Middle frontal gyrus (tissue), 1 donor: ENCODE measurements at regions not wholly inside any gene's neighbourhood (a gene's known extent, or its start where the extent isn't known, plus 50 kb on each side); places are given as distances from the start of the nearest gene placed in this dataset.
"Not testable (repeated sequence)": the region's sequence is repeated elsewhere in the genome, so short reads cannot be mapped to it uniquely, and the experiment has no call there.

Source experiments
- DNase-seq: peaks from one replicate; pipeline ENCODE4 v3.0.0-alpha.2; 2015; ENCODE audit warnings: low spot score; ENCODE audit errors: extremely low spot score

DNA sequence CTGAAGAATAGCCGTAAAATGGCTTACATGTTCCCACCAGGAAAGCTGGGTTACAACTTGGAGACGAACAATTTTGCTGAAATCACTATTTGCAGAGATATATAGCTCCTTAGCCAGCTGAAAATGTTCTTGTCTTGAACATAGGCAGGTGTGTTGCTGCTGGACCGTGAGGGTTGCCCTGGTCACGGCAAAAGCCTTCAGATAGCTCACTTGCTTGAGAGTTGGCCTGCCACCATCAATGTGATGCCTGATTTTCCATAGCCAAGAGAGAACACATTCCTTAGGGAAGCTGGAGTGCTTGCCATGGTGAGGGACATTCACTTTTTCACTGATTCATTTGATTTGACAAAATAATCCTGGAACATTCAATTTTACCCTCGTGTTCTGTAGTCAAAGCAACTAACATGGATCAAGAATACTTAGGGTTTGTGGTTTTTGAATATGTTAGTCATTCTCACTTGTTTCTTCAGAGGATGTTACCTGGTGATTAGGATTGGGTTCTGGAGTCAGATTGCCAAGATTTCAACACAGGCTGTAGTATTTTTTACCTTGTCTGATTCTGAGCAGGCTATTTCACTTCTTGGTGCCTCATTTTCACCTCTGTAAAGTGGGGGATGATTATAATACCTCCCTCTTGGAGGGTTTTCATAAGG lies 536.9 kb downstream of the RAPGEF2 start:
- DNase-seq: no peak

DNA sequence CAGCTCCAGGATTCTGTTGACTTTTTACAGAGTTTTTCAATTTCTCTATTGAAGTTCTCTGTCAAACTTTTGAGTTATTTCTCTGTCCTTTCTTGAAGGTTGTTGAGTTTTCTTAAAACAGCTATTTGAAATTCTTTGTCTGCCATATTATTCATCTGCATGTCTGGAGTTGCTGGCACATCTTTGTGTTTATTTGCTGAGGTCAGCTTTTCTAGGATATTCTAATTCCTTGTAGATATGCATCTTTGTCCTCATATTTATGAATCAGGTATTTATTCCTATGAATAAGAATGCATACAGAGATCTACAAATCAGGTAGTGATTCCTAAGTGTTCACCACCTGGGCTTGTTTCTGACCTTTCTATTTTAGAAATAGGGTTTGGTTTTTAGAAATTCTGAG lies 546.4 kb downstream of the RAPGEF2 start:
- no peak for DNase-seq

DNA sequence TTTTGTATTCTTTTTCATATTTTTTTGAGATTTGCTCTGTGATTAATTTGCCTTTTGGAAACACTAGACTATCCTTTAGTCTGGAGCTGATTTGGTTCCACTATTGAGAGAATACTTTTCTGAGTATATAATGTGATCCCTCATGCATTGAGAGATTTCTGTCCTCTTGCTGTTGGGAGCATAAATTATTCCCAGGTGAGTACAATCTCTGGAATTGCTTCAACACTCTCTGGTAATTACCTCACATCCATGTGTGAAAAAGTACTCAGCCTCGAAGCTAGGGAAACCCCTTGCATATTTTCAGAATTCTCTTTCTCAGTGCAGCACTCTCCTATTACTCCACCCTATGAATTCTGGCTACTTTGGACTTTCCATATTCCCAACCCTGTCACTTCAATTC lies 550.0 kb downstream of the RAPGEF2 start:
- no peak for DNase-seq

DNA sequence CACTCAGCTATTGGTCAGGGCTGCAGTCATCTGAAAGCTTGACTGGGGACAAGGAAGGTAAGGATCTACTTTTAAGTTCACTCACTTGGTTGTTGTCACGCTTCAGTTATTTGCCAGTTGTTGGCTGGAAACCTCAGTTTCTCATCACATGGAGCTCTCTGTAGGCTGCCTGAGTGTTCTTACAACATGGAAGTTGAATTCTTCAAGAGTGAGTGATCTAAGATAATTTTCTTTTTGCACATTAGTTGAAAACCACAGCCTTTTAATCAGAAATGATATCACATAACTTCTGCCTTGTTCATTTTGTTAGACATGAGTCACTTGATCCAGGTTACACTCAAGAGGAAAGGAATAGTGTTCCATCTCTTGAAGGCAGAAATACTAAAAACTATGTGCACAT lies 552.7 kb downstream of the RAPGEF2 start:
- DNase-seq: no peak

DNA sequence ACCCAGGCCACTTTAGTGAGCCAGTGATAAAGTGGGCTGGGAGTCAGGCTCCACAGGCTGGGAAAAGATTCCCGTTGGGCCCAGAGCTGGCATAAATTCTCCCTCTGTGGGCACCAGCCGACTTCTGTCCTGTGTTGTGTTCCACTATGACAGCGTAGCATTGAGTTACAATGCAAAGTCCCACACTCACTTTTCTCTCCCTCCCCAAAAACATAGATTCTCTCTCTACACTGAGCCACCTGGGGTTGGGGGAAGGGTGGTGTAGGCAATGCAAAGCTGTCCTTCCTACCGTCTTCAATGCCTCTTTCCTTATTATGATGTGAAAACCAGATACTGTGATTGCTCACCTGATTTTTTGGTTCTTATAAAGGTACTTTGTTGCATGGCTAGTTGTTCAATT lies 566.2 kb downstream of the RAPGEF2 start:
- no peak for DNase-seq

DNA sequence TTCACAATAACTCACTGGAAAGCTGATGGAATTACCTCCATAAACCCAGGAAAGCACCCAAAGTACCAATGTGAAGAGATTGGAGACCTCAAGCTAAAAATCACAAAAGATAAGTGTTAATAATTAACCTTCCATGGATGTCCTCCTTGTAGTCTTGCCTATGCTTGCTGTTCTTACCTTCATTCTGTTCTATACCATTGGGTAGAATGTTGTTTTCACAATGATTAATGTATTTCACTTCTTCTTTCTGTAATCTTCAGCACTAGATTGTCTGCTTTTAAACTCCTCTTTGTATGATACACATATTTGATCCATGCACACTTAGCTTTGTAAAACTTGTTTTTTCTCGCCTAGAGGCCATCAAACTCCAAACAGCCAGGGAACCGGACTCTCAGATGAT lies 570.3 kb downstream of the RAPGEF2 start:
- no peak for DNase-seq

DNA sequence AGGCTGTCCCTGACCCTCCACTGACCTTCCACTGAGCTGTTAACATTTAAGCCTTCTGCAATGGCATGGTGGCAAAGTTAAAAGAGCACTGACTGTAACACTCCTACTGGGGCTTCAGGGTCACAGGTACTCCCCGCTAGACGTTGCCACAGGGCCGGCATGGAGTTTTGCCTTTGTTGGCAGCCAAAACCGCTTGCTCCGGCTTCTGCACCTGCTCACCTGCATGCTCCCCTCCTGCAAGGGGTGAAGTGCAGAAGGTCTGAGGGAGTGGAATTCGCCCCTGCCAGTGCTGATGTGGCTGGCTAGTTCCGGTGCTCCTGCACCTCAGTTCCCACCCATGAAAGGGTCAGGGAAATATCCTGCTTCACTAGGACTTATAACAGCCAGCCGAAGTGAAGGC lies 571.4 kb downstream of the RAPGEF2 start:
- DNase-seq: no peak

DNA sequence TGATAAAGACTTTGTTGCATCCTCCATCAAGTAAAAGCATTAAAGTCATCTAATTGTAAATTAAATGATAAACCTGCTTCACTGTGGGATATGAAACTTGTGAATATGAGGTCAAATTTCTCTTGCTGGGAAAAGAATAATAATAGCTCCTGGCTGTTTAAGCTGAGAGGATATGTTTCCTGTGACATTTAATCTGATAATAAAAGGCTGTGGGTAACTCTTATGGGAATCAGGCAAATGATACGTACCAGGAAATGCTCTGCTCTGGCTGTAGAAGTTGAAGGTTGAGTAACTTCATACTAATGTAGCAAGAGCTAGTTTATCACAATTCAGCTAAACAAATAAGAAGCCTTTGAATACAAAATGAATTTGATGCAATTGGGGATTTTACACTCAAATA lies 574.6 kb downstream of the RAPGEF2 start:
- no peak for DNase-seq

DNA sequence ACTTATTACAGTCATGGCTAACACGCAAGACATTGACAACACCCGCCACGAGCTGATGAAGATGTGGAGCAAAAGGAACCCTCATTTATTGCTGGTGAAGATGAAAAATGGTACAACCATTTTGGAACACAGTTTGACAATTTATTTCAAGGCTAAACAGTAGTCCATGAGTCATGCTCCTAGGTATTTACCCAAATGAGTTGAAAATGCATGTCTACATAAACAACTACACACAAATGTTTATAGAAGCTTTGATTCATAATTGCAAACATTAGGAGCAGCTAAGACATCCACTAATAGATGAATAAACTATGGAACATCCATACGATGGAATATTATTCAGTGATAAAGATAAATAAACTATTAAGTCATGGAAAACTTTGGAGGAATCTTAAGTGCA lies 580.1 kb downstream of the RAPGEF2 start:
- DNase-seq: no peak

DNA sequence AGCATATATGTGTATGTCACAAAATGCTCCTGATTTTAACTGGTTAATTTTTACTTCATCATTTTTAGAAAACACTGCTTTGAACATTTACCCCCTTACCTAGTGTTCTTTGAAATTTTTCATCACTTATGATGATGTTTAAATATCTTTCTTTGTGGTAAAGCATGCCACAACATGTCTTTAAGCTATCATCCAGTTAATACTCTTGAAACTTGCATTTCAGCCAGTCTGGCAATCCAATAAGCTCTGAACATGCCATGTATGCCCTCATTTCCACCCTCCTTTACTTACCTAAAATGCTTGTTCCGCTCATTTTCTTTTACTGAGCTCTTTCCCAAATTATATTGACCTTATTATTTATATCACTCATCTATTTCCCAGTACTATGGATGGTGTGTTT lies 581.2 kb downstream of the RAPGEF2 start:
- DNase-seq: no peak

DNA sequence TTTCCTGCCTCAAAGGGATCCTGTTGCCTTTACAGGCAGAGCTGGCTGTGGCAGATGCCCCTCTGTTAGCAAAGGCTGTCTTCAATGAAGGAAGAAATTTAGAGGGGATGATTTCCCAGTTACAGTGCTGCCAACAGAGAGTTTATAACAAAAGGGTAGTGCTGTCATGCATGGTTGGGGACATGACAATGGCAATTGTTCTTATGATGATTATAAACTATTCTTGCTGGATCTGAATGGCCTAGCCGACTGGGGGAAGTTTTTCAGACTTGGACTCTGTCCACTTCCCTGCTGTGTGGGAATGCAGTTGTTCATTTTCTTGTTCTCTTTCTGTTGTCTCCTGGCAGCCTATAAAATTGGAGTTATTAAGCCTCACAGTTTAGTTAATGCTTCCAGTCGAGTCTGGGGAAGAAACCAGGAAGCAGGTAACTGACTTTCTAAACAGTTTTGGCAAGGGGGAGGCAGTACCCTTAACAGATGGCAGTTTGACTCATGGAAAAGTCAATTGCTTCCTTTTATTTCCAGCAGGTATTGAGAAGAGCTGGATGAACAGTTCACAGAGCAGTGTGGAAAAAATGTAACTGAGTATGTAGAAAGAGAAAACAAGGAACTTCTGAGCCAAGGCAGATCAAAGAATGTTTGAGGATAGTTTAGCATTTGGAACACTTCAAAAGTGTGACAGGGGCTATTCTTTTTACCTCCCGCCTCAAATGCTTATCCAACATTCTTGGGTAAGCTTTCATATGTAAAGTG lies 582.6 kb downstream of the RAPGEF2 start:
- no peak for DNase-seq

DNA sequence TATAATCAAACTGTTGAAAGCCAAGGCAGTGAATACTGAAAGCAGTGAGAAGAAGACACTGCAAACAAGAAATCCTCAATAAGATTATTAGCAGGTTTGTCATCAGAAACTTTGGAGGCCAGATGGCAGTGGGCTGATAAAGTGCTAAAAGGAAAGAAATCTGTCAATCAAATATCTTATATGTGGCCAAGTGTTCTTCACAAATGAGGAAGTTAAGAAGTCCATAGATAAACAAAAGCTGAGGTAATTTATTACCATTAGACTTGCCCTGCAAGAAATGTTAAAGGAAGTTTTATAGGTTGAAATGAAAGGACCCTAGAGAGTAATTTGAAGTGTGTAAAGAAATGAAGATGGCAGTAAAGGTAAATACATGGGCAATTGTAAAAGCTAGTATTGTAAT lies 586.6 kb downstream of the RAPGEF2 start:
- no peak for DNase-seq

DNA sequence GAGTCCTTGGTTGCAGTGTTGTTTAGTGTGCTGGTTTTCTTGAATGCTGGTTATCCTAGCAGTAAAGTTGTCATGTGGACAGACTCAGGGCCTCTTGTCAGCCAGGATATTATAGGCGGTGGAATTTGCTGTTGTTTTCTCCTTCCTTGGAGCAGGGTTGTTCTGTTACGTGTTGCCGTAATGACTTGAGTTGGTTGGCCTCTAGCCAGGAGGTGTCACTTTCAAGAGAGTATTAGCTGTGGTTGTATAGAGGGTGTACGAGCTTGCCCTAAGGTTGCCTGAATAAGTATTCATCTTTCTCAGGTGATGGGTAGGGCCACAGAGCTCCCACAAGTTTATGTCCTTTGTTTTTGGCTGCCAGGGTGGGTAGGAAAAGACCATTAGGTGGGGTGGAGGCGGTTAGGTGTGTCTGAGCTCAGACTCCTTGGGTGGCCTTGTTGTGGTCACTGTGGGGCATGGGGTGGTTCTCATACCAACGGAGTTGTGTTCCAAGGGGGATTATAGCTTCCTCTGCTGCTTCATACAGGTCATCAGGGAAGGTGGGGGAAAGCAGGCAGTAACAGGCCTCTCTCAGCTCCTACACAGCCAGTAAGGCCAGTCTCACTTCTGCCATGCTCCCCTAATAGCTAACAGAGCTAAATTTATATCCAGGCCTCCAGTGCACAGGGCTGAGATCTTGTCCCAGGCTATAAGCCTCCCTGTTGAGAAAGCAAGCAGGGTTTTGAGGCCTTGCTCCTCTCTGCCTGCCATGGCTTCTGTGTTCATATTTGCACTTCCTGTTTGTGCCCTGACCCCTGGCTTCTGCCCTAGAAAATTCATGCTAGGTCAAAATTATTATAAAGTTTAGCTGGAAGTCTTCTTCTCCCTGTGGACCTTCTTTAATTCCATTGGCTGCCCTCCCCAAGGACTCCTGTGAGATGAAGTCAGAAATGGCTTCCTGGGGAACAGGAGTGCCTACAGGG lies 594.7 kb downstream of the RAPGEF2 start:
- DNase-seq: no peak

DNA sequence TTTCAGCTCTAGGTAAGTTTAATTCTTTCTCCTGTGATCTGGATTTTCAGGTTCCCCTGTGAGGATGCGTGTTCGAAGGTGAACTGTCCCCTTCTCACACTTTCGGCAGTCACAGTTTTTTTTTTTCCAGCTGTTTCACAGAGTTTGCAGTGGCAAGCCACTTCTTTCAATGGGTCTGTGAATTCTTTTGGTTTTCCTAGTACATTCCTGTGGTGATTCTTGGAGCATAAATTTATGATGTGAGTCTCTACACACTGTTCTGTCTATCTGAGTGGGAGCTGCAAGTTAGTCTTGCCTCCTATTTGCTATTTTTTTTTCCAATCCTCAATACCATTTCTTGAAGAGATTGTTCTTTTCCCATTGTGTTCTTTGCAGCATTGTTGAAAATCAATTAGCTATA lies 595.5 kb downstream of the RAPGEF2 start:
- no peak for DNase-seq

DNA sequence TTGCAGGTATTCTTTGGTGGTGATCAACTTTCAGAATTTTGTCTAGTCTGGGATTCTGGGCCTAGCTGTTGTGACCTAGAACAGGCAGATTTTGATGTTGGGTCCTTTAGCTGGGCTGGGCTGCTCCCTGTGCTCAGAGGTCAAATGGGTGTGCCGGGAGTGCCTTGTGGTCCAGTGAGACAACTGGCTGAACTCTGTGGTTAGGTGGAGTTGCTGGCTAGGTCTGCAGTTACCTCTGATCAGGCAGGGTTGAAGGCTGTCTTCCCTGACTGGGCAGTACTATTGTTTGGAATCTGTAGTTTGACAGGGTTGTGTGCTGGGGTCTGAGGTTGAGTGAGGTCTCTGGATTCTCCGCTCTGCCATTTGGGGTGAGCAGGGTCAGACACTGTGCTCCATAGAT lies 599.3 kb downstream of the RAPGEF2 start:
- DNase-seq: no peak

DNA sequence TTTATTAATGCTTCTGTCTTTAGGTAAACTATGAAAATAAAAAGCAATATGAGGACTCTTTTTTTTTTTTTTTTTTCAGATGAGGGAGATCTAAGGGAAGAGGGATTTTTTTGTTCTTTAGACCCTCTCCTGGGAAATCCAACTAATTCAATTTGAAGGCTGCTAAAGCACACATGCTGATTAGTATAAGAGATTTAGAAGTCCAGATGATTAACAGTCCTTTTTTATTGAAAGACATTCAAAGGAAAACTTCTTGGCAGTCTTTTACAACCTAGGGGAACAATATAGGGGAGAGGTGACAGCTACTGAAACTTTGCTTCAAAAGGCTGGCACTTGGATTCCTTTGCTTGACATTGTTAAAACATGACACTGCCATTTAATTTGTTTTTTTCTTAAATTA lies 602.5 kb downstream of the RAPGEF2 start:
- no peak for DNase-seq

DNA sequence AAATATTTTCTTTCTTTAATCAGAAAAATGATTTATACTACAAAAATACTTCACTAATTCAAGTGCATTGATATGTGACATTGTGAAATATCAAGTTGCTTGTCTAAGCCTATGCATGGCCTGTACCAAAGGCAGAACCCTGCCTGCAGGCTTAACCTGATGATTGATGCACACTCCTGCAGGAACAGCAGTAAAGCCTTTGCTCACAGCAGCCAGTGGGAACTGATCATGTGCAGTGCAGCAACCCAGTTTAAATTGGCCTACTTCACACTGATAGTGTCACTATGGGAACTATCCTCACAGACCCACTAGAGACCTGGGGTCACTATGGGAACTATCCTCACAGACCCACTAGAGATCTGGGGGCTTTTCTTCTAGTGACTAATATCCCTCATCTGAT lies 603.8 kb downstream of the RAPGEF2 start:
- DNase-seq: no peak

DNA sequence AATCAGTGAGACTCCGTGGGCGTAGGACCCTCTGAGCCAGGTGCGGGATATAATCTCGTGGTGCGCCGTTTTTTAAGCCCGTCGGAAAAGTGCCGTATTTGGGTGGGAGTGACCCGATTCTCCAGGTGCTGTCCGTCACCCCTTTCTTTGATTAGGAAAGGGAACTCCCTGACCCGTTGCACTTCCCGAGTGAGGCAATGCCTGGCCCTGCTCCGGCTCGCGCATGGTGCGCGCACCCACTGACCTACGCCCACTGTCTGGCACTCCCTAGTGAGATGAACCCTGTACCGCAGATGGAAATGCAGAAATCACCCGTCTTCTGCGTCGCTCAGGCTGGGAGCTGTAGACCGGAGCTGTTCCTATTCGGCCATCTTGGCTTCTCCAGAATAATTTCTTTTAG lies 612.3 kb downstream of the RAPGEF2 start:
- DNase-seq: not testable (repeated sequence)

DNA sequence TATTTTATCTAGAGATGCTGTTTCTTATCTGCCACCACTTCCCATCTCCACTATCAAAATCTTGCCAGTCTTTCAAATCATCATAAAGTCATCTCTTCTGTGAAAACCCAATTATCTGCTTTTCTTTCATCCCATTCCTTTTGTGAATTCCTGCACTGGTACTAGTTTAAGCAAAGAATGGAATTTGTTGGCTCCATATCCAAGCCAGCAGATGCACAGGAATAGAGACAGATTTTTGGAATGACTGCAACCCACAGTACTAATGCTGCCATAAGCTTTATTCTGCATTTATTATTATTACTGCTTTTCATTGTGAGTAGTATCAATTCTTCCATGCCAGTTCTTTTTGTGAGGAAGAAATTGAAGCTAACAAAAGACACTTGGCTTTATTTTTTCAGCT lies 616.7 kb downstream of the RAPGEF2 start:
- no peak for DNase-seq

DNA sequence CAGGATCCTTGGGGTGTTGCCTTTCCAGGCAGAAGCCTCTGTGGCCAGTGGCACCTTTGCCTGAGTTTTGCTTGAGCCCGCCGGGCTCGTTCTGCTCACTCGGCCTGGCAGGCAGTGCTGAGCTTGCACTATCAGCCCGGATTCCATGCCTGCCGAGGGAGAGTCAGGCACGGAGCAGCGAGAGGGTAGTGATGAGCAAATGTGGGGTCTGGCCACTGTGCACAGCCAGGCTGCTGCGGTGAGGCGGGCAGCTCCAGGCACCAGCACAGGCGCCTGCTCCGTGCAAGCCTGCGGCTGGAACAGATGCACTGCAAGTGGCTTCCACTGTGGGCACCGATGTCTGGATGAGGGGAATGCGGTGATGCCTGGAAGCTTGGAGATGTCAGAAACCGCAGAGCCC lies 619.2 kb downstream of the RAPGEF2 start:
- DNase-seq: no peak

DNA sequence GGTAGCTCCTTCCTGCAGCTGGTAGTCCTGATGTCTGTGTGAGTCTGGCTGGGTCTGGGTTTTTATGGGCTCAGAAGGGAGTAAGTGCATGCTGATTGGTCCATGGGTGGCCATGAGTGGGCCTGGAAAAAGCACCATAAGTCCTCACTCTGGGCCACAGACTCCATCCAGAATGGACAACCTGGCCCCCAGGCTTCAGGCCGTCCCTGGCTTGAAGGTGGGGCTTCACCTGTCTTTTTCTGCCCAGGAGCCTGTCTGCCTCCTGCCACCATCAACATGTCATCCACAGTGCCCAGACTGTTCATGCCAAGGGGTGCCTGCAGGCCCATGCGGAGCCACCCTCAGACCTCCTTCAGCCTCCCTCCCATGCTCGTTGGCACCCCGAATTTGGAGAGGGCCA lies 620.0 kb downstream of the RAPGEF2 start:
- DNase-seq: no peak
